ENCODE measurements at regions not wholly inside any gene's neighbourhood (a gene's known extent, or its start where the extent isn't known, plus 50 kb on each side); places are given as distances from the start of the nearest gene placed in this dataset.

DNA sequence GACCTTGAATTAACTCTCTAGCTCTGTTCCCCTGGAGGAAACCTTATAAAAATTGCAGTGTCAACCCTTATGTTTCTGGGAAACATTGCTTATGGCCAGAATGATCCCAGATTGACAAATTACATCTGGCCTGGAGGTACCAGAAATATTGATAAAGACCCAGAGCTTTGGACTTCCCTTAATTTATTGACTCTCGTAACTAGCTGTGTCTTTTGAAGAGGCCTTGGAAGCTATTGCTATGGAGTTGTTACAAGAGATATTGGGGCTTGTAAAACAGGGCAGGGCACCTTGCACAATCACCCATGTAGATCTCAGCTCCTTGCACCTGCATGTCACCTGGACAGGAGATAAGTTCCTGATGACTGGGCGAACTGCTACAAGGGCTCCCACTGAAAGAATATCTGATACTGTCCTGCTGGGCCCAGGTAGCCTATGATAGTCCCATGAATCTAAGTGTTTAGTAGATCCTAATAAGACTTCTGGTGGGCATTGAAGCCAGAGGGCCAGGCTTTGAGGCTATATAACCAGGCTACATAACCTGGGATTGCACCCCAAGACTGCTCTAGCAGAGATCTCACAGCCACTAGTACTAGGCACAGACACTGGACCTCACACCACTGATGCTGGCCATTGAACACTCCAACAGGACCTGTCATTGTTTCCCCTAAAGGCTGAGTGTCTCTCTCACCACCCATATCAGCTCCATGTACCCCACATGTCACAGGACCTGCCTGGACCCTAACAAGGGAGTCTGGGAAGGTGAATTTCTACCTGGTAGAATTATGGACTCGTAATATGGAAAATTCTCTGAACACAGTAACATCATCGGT lies 135.7 kb upstream of the PWP1 start:
- no peak for DNase-seq (ENCODE audit: low read depth in 2 of 2)

DNA sequence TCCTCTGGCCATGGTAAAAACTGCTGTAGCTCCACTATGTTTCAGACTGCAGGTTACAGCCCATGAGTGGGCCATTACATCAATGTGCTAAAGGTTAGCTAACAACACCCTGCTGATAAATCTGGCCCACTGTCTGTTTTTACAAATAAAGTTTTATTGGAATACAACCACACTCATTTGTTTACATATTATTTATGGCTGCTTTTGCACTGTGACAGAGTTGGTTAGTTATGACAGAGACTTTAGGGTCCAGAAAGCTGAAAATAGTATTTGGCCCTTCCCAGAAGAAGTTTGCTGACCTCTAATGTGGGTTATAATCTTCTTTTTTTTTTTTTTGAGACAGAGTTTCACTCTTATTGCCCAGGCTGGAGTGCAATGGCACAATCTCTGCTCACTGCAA lies 134.2 kb upstream of the PWP1 start:
- no peak for DNase-seq (ENCODE audit: low read depth in 2 of 2)

- no peak for DNase-seq (ENCODE audit: low read depth in 2 of 2)
These were observed 133.3 kb upstream of the PWP1 start for GRCh38 chr12:107552263-107552662.

DNA sequence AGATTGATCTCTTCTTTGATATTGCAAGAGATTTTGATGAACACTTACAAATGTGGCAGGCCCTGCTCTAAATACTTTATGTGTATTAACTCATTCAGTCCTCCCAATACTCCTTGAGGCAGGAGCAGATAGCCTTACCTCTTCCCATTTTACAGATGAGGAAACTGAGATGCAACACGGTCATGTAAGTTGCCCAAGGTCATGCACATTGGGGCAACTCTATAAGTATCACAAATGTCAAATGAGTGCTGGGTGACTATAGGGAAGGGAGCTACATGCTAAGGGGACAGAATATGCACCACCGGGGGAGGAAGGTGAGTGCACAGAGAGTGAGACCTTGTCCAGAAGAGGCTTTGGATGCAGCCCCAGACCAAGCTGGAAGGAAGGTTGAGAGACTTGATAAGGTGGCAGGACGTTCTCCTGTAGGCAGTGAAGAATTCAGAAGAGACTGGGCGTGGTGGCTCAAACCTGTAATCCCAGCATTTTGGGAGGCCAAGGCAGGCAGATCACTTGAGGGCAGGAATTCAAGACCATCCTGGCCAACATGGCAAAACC lies 132.3 kb upstream of the PWP1 start:
- no peak for DNase-seq (ENCODE audit: low read depth in 2 of 2)

- no peak for DNase-seq (ENCODE audit: low read depth in 2 of 2)
These were observed 130.7 kb upstream of the PWP1 start for GRCh38 chr12:107554941-107555340.

DNA sequence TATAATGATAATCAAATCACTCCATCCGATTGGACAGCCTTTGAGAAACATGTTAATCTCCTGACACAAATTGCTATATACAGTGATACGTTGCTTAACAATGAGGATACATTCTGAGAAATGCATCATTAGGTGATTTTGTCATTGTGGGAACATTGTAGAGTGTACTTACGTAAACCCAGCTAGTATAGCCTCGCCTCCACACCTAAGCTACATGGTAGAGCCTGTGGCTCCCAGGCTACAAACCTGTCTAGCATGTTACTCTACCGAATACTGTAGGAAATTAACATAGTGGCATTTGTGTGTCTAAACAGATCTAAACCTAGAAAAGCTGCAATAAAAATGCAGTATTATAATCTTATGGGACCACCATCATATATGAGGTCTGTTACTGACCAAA lies 128.6 kb upstream of the PWP1 start:
- DNase-seq (ENCODE audit: low read depth in 2 of 2), result no peak

GRCh38 chr12:107557589-107558100 lies 128.0 kb upstream of the PWP1 start:
- no peak for DNase-seq (ENCODE audit: low read depth in 2 of 2)

DNA sequence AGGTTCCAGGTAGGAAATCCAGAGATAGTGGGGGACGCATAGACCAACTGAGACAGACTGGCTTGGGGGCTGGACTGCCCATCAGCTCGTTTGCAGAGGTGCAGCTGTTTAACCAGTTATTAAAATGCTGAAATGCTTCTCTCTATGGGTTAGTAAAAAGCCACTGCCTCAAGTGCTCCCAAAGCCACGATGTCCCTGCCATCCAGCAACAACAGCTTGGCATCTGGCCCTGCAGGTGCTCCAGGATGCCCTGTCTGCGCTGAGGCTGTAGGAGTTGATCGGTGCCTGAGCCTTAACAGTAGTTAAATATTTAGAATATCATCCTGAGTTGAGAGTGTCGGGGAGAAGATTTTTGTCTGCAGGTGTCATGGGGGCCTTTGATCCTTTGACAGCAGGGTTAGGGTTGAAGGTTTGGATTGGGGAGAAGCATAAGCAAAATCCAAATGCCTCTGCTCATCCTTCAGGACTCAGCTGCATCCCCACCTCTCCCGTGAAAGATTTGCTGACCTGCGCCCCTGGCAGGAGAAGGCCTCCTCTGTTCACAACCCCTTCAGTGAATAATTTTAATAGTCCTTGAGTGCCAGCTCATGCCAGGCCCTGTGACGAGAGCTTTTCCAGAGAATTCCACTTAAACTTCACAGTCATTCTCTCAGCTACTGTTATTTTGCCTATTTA lies 127.3 kb upstream of the PWP1 start:
- no peak for DNase-seq (ENCODE audit: low read depth in 2 of 2)

- DNase-seq (ENCODE audit: low read depth in 2 of 2), result no peak
These were observed 126.7 kb upstream of the PWP1 start for GRCh38 chr12:107558816-107559382.

GRCh38 chr12:107560165-107560898 lies 125.3 kb upstream of the PWP1 start:
- no peak for DNase-seq (ENCODE audit: low read depth in 2 of 2)

DNA sequence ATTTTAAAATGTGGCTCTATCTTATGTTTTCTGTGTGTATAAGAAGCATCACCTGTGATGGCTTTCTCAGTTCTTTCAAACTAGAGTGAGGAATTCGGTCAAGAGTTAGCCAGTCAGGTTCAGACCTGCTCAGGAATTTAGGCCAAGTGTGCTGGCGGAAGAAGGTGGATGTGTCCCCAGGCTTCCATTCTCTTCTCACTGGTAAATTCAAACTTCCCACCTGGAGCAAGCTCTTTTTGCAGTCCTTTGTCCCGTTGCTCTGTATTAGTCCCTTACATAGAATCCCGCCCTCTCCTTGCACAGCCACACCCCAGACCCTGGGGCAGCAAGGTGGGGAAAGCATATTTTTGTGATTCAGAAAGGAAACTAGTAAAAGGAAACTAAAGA lies 124.7 kb upstream of the PWP1 start:
- no peak for DNase-seq (ENCODE audit: low read depth in 2 of 2)

- no peak for DNase-seq (ENCODE audit: low read depth in 2 of 2)
These were observed 120.7 kb upstream of the PWP1 start for GRCh38 chr12:107564946-107565345.

DNA sequence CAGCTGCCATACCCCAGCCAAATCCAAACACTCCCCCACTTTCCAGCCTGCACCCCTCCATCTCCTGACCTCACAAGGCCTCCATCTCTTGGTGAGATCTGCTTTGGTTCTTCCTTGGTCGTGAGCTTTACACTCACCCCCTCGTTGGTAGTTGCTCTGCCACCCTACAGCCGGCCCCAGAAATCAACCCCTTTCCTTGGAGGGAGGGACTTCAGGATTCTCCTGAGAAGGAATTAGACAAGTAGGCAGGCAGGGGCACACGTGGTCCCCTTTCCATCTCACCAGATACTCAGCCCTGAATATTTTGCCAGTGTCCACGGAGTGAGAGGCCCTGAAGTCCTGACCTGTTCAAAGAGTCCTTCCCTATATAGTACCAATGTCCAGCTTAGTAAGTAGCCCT lies 120.0 kb upstream of the PWP1 start:
- no peak for DNase-seq (ENCODE audit: low read depth in 2 of 2)

- no peak for DNase-seq (ENCODE audit: low read depth in 2 of 2)
These were observed 117.6 kb upstream of the PWP1 start for GRCh38 chr12:107567876-107568619.

- no peak for DNase-seq (ENCODE audit: low read depth in 2 of 2)
These were observed 116.9 kb upstream of the PWP1 start for GRCh38 chr12:107568718-107569117.

- no peak for DNase-seq (ENCODE audit: low read depth in 2 of 2)
These were observed 114.9 kb upstream of the PWP1 start for GRCh38 chr12:107570721-107571120.

DNA sequence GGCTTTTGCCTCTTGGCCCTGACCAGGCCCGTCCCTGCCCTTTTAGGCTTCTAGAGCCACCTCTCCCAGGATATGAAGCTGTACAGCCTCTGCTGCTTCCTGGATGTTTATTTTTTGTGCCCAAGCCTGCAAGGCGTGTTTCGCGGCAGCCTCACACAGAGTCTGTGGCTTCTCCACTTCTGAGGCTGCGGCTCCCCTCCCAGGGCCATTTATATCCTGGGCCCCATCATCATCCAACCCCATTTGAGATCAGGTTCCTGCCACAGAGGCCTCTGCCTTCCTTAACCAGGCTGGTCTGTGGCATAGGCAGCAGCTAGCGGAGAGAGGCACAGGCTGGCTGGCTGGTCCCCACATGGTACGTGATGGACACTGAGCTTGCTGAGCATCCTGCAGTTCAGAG lies 114.1 kb upstream of the PWP1 start:
- no peak for DNase-seq (ENCODE audit: low read depth in 2 of 2)

DNA sequence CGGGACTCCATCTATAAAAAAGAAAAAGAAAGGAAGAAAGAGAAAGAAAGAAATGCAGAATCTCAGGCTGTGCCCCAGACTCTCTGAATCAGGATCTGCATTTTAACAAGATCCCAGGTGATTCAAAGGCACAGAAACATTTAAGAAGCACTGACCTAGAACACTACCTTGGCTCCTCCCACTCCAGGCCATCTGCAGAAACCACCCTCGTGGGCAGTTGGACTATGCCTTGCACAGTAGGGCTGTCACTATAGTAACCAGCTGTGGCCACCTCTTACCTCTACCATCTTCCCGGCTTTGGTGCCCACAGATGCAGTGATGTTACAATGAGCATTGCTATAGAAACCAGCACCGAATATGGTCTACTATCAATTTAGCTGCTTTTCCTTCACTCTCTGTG lies 110.9 kb upstream of the PWP1 start:
- DNase-seq (ENCODE audit: low read depth in 2 of 2), result no peak

GRCh38 chr12:107580750-107581618 lies 104.6 kb upstream of the PWP1 start:
- DNase-seq (ENCODE audit: low read depth in 2 of 2), result no peak

GRCh38 chr12:107581619-107582015 lies 104.0 kb upstream of the PWP1 start:
- no peak for DNase-seq (ENCODE audit: low read depth in 2 of 2)
